Vagina (tissue), 2 donors: ENCODE measurements at regions not wholly inside any gene's neighbourhood (a gene's known extent, or its start where the extent isn't known, plus 50 kb on each side); places are given as distances from the start of the nearest gene placed in this dataset.

Experiments
- DNase-seq, 2 donors: peaks; one replicate each; pipeline ENCODE4 v3.0.0-alpha.2; 2017; ENCODE audit errors: extremely low spot score in 2 of 2
- H3K27ac ChIP-seq: fragments of 200-600 bp; sonication (generic); one replicate; pipeline ENCODE4 v1.5.1; 2019
- H3K27me3 ChIP-seq: fragments of 200-600 bp; sonication (generic); one replicate; pipeline ENCODE4 v1.5.1; 2019
- H3K36me3 ChIP-seq, 2 donors: fragments of 200-600 bp; sonication (generic); one replicate each; pipeline ENCODE4 v1.5.1; 2017 to 2019
- H3K4me1 ChIP-seq: fragments of 200-600 bp; sonication (generic); one replicate; pipeline ENCODE4 v1.5.1; 2019
- H3K4me3 ChIP-seq, 2 donors: fragments of 200-600 bp; sonication (generic); 1 replicate in 1 of 2; 2 replicates in 1 of 2; pipeline ENCODE4 v1.5.1; 2016 to 2019
- H3K9me3 ChIP-seq: fragments of 200-600 bp; sonication (generic); one replicate; pipeline ENCODE4 v1.5.1; 2019
- CTCF ChIP-seq, 3 experiments: fragments of 450-650 bp in 2 of 3; fragments of 200-600 bp in 1 of 3; sonication (generic) in 1 of 3; IDR thresholded peaks; one replicate each; pipeline ENCODE4 v1.5.1; 2017 to 2019; ENCODE audit warnings: antibody characterized with exemption in 3 of 3, mild to moderate bottlenecking in 2 of 3, moderate library complexity in 2 of 3
- POLR2A ChIP-seq, 2 donors: fragments of 450-650 bp; IDR thresholded peaks; one replicate each; pipeline ENCODE4 v1.6.1; 2017; ENCODE audit warnings: antibody characterized with exemption in 2 of 2, mild to moderate bottlenecking in 2 of 2, moderate library complexity in 2 of 2
- POLR2AphosphoS5 ChIP-seq, 2 donors: sonication (generic); formaldehyde crosslinking; IDR thresholded peaks; one replicate each; pipeline ENCODE4 v1.9.0; 2017; ENCODE audit warnings: antibody characterized with exemption in 2 of 2, mild to moderate bottlenecking in 2 of 2, low read depth in 1 of 2; ENCODE audit not compliant: insufficient read depth in 1 of 2
- intact Hi-C: fragments of 100-400 bp; cut with DNase I; formaldehyde crosslinking; loops from one replicate; pipeline ENCODE4 v1.15.1; 2023

- Histone ChIP-seq H3K4me3 (no peak overlapping the region), H3K9me3 (no peaks in the 10 kb centered on the region), H3K27ac (no peak overlapping the region), H3K4me1 (peaks cover 7% of the 10 kb centered on the region), H3K36me3 (no peaks in the 10 kb centered on the region), H3K27me3 (no peaks in the 10 kb centered on the region)
- intact Hi-C loops, result no loop called here
- DNase-seq, result no peak
- TF ChIP-seq CTCF (IDR thresholded peaks at IDR 0.05) (no peak), POLR2AphosphoS5 (IDR thresholded peaks at IDR 0.05; ENCODE audit: insufficient read depth in 1 of 2, low read depth in 1 of 2) (no peak), POLR2A (IDR thresholded peaks at IDR 0.05) (no peak)
Observed at GRCh38 chrX:110408949-110409588, 50.4 kb downstream of the RTL9 start.

- H3K9me3 ChIP-seq, result no peaks in the 10 kb centered on the region
- no peak for DNase-seq
- no peak overlapping the region for H3K27ac ChIP-seq
- no peak for TF ChIP-seq CTCF (IDR thresholded peaks at IDR 0.05)
- no peak for TF ChIP-seq POLR2AphosphoS5 (IDR thresholded peaks at IDR 0.05; ENCODE audit: insufficient read depth in 1 of 2, low read depth in 1 of 2)
- TF ChIP-seq POLR2A (IDR thresholded peaks at IDR 0.05), result no peak
- H3K27me3 ChIP-seq, result no peaks in the 10 kb centered on the region
- no peak overlapping the region for H3K4me3 ChIP-seq
- H3K36me3 ChIP-seq, result no peaks in the 10 kb centered on the region
- intact Hi-C loops, result loop anchor here (5.0 kb wide), 1 partner anchor 253 kb away; no protein-coding TSS in a partner anchor
- H3K4me1 ChIP-seq, result peaks cover 7% of the 10 kb centered on the region
Observed at GRCh38 chrX:110409925-110410324, 51.3 kb downstream of the RTL9 start.

GRCh38 chrX:110410603-110411002 lies 52.0 kb downstream of the RTL9 start:
- peaks cover 7% of the 10 kb centered on the region for H3K4me1 ChIP-seq
- no peaks in the 10 kb centered on the region for H3K27me3 ChIP-seq
- intact Hi-C loops, result loop anchor here (5.0 kb wide), 1 partner anchor 253 kb away; no protein-coding TSS in a partner anchor
- H3K36me3 ChIP-seq, result no peaks in the 10 kb centered on the region
- no peak overlapping the region for H3K4me3 ChIP-seq
- H3K27ac ChIP-seq, result no peak overlapping the region
- TF ChIP-seq POLR2AphosphoS5 (IDR thresholded peaks at IDR 0.05; ENCODE audit: insufficient read depth in 1 of 2, low read depth in 1 of 2) (no peak), CTCF (IDR thresholded peaks at IDR 0.05) (no peak), POLR2A (IDR thresholded peaks at IDR 0.05) (no peak)
- no peak for DNase-seq
- no peaks in the 10 kb centered on the region for H3K9me3 ChIP-seq

- Histone ChIP-seq H3K4me1 (peaks cover 7% of the 10 kb centered on the region), H3K36me3 (no peaks in the 10 kb centered on the region), H3K27me3 (no peaks in the 10 kb centered on the region), H3K9me3 (no peaks in the 10 kb centered on the region), H3K27ac (no peak overlapping the region), H3K4me3 (no peak overlapping the region)
- DNase-seq, result no peak
- intact Hi-C loops, result loop anchor here (5.0 kb wide), 1 partner anchor 256 kb away; no protein-coding TSS in a partner anchor
- TF ChIP-seq POLR2A (IDR thresholded peaks at IDR 0.05), result no peak
- TF ChIP-seq POLR2AphosphoS5 (IDR thresholded peaks at IDR 0.05; ENCODE audit: insufficient read depth in 1 of 2, low read depth in 1 of 2), result no peak
- TF ChIP-seq CTCF (IDR thresholded peaks at IDR 0.05), result peak; percentile 54 to 66 (median 57)
Observed at GRCh38 chrX:110412971-110413726, 54.5 kb downstream of the RTL9 start.

- H3K4me3 ChIP-seq, result no peak overlapping the region
- peaks cover 7% of the 10 kb centered on the region for H3K4me1 ChIP-seq
- no peak for DNase-seq
- no peaks in the 10 kb centered on the region for H3K36me3 ChIP-seq
- no peak overlapping the region for H3K27ac ChIP-seq
- no peaks in the 10 kb centered on the region for H3K27me3 ChIP-seq
- intact Hi-C loops, result loop anchor here (5.0 kb wide), 1 partner anchor 256 kb away; no protein-coding TSS in a partner anchor
- no peak for TF ChIP-seq CTCF (IDR thresholded peaks at IDR 0.05)
- no peak for TF ChIP-seq POLR2A (IDR thresholded peaks at IDR 0.05)
- TF ChIP-seq POLR2AphosphoS5 (IDR thresholded peaks at IDR 0.05; ENCODE audit: insufficient read depth in 1 of 2, low read depth in 1 of 2), result no peak
- H3K9me3 ChIP-seq, result no peaks in the 10 kb centered on the region
Observed at GRCh38 chrX:110413727-110414124, 55.1 kb downstream of the RTL9 start.
